ENCODE measurements at regions not wholly inside any gene's neighbourhood (a gene's known extent, or its start where the extent isn't known, plus 50 kb on each side); places are given as distances from the start of the nearest gene placed in this dataset.

DNA sequence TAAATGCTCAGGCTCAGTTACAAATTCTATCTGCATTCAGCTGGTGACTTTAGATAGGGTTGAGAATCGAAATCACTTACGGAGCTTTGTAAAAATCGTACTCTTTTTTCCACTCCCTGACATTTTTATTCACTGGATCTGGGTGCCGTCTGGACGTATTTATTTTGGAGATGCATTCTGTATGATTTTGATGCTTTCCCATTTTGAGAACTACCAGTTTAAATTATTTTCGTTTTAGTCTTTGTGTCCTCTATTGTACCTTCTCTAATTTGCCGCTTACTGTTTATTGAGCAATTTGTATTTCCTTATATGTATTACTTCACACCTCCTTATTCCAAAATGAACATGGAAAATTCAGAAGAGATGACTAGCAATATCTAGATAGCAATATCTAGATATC, 96.2 kb downstream of the FASLG start:
- Histone ChIP-seq H3K4me1 (no peaks in the 10 kb centered on the region), H3K27ac (replicated peaks) (no peak overlapping the region), H3K4me3 (no peak overlapping the region), H3K27me3 (ENCODE audit: low read depth) (peaks cover 27% of the 10 kb centered on the region), H3K9me3 (replicated peaks) (no peaks in the 10 kb centered on the region), H3K36me3 (no peaks in the 10 kb centered on the region)
- TF ChIP-seq, protein P1, sequence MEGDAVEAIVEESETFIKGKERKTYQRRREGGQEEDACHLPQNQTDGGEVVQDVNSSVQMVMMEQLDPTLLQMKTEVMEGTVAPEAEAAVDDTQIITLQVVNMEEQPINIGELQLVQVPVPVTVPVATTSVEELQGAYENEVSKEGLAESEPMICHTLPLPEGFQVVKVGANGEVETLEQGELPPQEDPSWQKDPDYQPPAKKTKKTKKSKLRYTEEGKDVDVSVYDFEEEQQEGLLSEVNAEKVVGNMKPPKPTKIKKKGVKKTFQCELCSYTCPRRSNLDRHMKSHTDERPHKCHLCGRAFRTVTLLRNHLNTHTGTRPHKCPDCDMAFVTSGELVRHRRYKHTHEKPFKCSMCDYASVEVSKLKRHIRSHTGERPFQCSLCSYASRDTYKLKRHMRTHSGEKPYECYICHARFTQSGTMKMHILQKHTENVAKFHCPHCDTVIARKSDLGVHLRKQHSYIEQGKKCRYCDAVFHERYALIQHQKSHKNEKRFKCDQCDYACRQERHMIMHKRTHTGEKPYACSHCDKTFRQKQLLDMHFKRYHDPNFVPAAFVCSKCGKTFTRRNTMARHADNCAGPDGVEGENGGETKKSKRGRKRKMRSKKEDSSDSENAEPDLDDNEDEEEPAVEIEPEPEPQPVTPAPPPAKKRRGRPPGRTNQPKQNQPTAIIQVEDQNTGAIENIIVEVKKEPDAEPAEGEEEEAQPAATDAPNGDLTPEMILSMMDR (IDR thresholded peaks at IDR 0.05; ENCODE audit: borderline replicate concordance): no peak
- intact Hi-C loops (cut with micrococcal nuclease): no loop called here
- no peak for DNase-seq

DNA sequence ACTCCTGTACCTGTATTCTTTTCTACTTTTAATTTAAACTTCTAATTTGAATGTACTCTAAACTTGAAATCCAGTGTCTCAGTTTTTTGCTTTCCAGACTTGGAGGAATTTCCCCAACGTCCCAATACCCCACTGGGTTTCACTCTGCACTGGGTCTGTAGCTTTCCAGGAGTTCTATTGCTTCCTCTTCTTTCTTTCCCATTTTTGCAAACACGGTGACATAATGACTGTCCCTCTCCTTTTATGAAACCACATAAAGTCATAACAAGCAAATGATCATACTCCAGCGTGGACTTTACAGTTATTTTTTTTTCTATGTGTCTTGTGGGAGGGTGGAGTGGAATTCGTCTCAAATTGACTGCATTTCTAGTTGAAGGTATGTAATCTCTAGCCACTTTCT, 97.1 kb downstream of the FASLG start:
- intact Hi-C loops (cut with micrococcal nuclease): no loop called here
- no peaks in the 10 kb centered on the region for H3K9me3 ChIP-seq (replicated peaks)
- H3K27ac ChIP-seq (replicated peaks): no peak overlapping the region
- H3K4me1 ChIP-seq: no peaks in the 10 kb centered on the region
- H3K36me3 ChIP-seq: no peaks in the 10 kb centered on the region
- DNase-seq: no peak
- TF ChIP-seq, protein P1 (IDR thresholded peaks at IDR 0.05; ENCODE audit: borderline replicate concordance): no peak
- H3K4me3 ChIP-seq: no peak overlapping the region
- H3K27me3 ChIP-seq (ENCODE audit: low read depth): peaks cover 27% of the 10 kb centered on the region

DNA sequence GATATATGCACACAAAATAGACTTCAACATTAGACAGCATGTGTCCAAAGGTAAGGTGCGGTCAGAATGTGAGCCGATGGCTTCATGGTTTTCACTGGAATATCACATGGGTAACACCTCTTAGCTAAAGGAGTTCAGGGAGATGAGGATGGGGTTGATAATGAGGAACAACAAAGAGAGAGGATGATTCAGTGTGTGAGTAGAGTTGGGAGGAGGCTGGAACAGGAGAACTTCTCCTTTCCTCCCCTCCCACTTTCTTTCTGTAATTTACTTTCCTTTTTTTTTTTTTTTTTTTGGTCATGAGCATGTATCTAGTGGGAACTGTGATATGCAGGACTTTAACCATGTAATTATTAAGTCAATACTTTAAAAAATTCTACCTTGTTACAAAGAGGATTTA, 99.4 kb downstream of the FASLG start:
- no peak overlapping the region for H3K27ac ChIP-seq (replicated peaks)
- intact Hi-C loops (cut with micrococcal nuclease): no loop called here
- TF ChIP-seq, protein P1 (IDR thresholded peaks at IDR 0.05; ENCODE audit: borderline replicate concordance): no peak
- no peaks in the 10 kb centered on the region for H3K4me1 ChIP-seq
- no peak overlapping the region for H3K4me3 ChIP-seq
- DNase-seq: no peak
- no peaks in the 10 kb centered on the region for H3K36me3 ChIP-seq
- peaks cover 23% of the 10 kb centered on the region for H3K27me3 ChIP-seq (ENCODE audit: low read depth)
- no peaks in the 10 kb centered on the region for H3K9me3 ChIP-seq (replicated peaks)

GRCh38 chr1:172760121-172760520, 101.2 kb downstream of the FASLG start:
- H3K27me3 ChIP-seq (ENCODE audit: low read depth): peaks cover 21% of the 10 kb centered on the region
- DNase-seq: no peak
- no peak overlapping the region for H3K4me3 ChIP-seq
- H3K27ac ChIP-seq (replicated peaks): no peak overlapping the region
- H3K9me3 ChIP-seq (replicated peaks): no peaks in the 10 kb centered on the region
- H3K36me3 ChIP-seq: no peaks in the 10 kb centered on the region
- no peaks in the 10 kb centered on the region for H3K4me1 ChIP-seq
- TF ChIP-seq, protein P1 (IDR thresholded peaks at IDR 0.05; ENCODE audit: borderline replicate concordance): no peak
- intact Hi-C loops (cut with micrococcal nuclease): no loop called here

DNA sequence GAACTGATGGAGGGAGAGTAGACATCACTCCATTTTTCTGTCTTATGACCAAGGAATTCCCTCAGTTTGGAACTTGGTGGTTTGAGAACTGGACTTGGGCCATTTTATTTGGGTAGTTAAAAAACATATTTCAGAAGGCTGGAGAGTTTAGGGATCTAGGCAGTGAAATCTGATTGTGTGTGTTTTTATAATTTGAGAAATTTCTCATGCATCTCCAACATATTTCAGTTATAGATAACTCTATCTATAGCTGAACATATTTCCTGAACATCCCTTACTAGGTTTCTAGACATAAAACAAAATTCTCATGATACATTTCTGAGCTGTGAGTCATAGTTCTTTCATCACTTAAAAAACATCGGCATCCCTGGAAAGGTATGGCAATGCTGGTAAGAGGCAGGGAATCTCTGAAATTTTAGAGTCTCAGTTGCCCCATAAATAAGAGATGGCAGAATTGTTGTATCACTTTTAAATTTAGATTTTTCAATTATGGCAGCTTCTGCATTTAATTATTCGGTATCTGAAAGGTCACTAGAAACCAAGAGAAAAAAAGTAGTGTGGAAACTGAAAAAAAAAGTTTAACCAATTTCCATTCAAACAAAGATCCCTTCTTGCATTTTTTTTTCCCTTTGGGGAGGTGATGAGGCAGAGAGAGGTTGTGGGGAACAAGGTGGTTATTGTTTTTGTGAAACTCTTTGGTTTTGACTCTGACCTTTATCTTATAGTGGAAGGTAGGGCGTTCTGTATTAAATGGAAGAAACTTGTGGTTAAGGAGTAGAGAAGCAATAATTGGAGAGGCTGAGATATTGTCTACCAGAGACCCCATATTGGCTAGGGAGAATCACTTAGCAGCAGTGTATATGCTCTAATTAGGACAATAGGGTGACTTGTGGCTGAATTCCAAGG, 102.9 kb downstream of the FASLG start:
- TF ChIP-seq, protein P1 (IDR thresholded peaks at IDR 0.05; ENCODE audit: borderline replicate concordance): no peak
- intact Hi-C loops (cut with micrococcal nuclease): no loop called here
- Histone ChIP-seq H3K4me3 (no peak overlapping the region), H3K4me1 (no peaks in the 10 kb centered on the region), H3K36me3 (no peaks in the 10 kb centered on the region), H3K27me3 (ENCODE audit: low read depth) (peaks cover 11% of the 10 kb centered on the region), H3K27ac (replicated peaks) (no peak overlapping the region), H3K9me3 (replicated peaks) (no peaks in the 10 kb centered on the region)
- DNase-seq: no peak

Measured in left ventricle myocardium inferior (tissue), 1 donor.